Skin of body (tissue), 1 donor: ENCODE measurements at regions not wholly inside any gene's neighbourhood (a gene's known extent, or its start where the extent isn't known, plus 50 kb on each side); places are given as distances from the start of the nearest gene placed in this dataset.

Source experiments
- DNase-seq: peaks from one replicate; lab custom pipeline; 2025; lab: John Stamatoyannopoulos, UW

GRCh38 chr13:84377106-84377505 lies 494.8 kb upstream of the SLITRK1 start:
- DNase-seq, result peak; percentile 89

- DNase-seq, result no peak
These were observed 484.2 kb upstream of the SLITRK1 start for GRCh38 chr13:84366506-84366905.

- no peak for DNase-seq
These were observed 480.5 kb upstream of the SLITRK1 start for GRCh38 chr13:84362777-84363176.

GRCh38 chr13:84360822-84361221 lies 478.5 kb upstream of the SLITRK1 start:
- no peak for DNase-seq

- no peak for DNase-seq
These were observed 476.3 kb upstream of the SLITRK1 start for GRCh38 chr13:84358601-84359000.

GRCh38 chr13:84352946-84353345 lies 470.7 kb upstream of the SLITRK1 start:
- no peak for DNase-seq

- no peak for DNase-seq
These were observed 457.2 kb upstream of the SLITRK1 start for GRCh38 chr13:84339456-84339855.

GRCh38 chr13:84332346-84332745 lies 450.1 kb upstream of the SLITRK1 start:
- no peak for DNase-seq

GRCh38 chr13:84315527-84315926 lies 433.3 kb upstream of the SLITRK1 start:
- DNase-seq, result no peak

GRCh38 chr13:84303035-84303434 lies 420.8 kb upstream of the SLITRK1 start:
- DNase-seq, result no peak

- peak; percentile 23 for DNase-seq
These were observed 415.0 kb upstream of the SLITRK1 start for GRCh38 chr13:84297251-84297650.

- DNase-seq, result no peak
These were observed 414.1 kb upstream of the SLITRK1 start for GRCh38 chr13:84296401-84296800.

GRCh38 chr13:84294576-84294975 lies 412.3 kb upstream of the SLITRK1 start:
- peak; percentile 45 for DNase-seq

- no peak for DNase-seq
These were observed 408.1 kb upstream of the SLITRK1 start for GRCh38 chr13:84290386-84290785.

- DNase-seq, result no peak
These were observed 396.9 kb upstream of the SLITRK1 start for GRCh38 chr13:84279166-84279565.

GRCh38 chr13:84272877-84273562 lies 390.7 kb upstream of the SLITRK1 start:
- no peak for DNase-seq

- DNase-seq, result no peak
These were observed 383.0 kb upstream of the SLITRK1 start for GRCh38 chr13:84265257-84265764.

GRCh38 chr13:84263354-84264069 lies 381.2 kb upstream of the SLITRK1 start:
- no peak for DNase-seq

GRCh38 chr13:84255226-84255797 lies 373.0 kb upstream of the SLITRK1 start:
- no peak for DNase-seq

- DNase-seq, result no peak
These were observed 367.2 kb upstream of the SLITRK1 start for GRCh38 chr13:84249463-84249862.

- DNase-seq, result no peak
These were observed 361.1 kb upstream of the SLITRK1 start for GRCh38 chr13:84243340-84243739.

- no peak for DNase-seq
These were observed 356.8 kb upstream of the SLITRK1 start for GRCh38 chr13:84239032-84239431.

- DNase-seq, result no peak
These were observed 356.1 kb upstream of the SLITRK1 start for GRCh38 chr13:84238381-84238780.
